GM12878 (cell line): ENCODE measurements at regions not wholly inside any gene's neighbourhood (a gene's known extent, or its start where the extent isn't known, plus 50 kb on each side); places are given as distances from the start of the nearest gene placed in this dataset.

Experiments
- ATAC-seq: fragments of 200-7000 bp; cut with Tn5 transposase; 3 replicates; pipeline ENCODE4 v1.9.1; 2020; ENCODE audit warnings: mild to moderate bottlenecking, moderate library complexity
- BruUV-seq: library from RNA; stranded (reverse); fragments of 400-500 nt; replicated peaks from 2 replicates; lab custom pipeline; 2021; lab: Mats Ljungman, UMichigan
- CTCF ChIA-PET: fragments of 300-600 bp; sonication (Branson Sonifier 250); formaldehyde crosslinking; extraction: SDS; loops from one replicate; lab custom pipeline; 2021; ENCODE audit warnings: inconsistent platforms; lab: Yijun Ruan, JAX
- POLR2A ChIA-PET: fragments of 350-600 bp; formaldehyde crosslinking; extraction: SDS; loops from one replicate; lab custom pipeline; 2021; ENCODE audit warnings: inconsistent platforms; lab: Charles Lee
- RAD21 ChIA-PET: fragments of 300-600 bp; sonication (Branson Sonifier 250); formaldehyde crosslinking; loops from one replicate; lab custom pipeline; 2023; ENCODE audit warnings: antibody characterized with exemption; ENCODE audit not compliant: unreplicated experiment; lab: Charles Lee
- SMC1A ChIA-PET: fragments of 300-600 bp; sonication (Branson Sonifier 250); formaldehyde crosslinking; loops from one replicate; lab custom pipeline; 2023; ENCODE audit not compliant: unreplicated experiment, uncharacterized antibody; lab: Charles Lee
- DNase-seq: peaks from one replicate; pipeline ENCODE4 v3.0.0-alpha.2; 2011; ENCODE audit warnings: low read depth, low spot score
- FAIRE-seq: peaks from 3 replicates; lab custom pipeline; 2011; peaks lifted over from hg19 to GRCh38; lab: Jason Lieb, UNC
- H2AFZ ChIP-seq: 2 replicates; pipeline ENCODE4 v1.6.0; 2011; ENCODE audit warnings: low read depth, low read length, control low read depth; ENCODE audit not compliant: control insufficient read depth
- H3K27ac ChIP-seq: 2 replicates; pipeline ENCODE4 v1.5.1; 2011; ENCODE audit warnings: control low read depth; ENCODE audit not compliant: control insufficient read depth, insufficient read depth
- H3K27me3 ChIP-seq, 2 experiments: replicated peaks in 1 of 2; 2 replicates each; pipeline versions ENCODE4 v1.6.0 to v1.6.1; 2011; ENCODE audit warnings: low read length in 1 of 2; ENCODE audit not compliant: control insufficient read depth in 2 of 2, insufficient read depth in 2 of 2
- H3K36me3 ChIP-seq, 2 experiments: 2 replicates each; pipeline ENCODE4 v1.5.1; 2011; ENCODE audit warnings: low read length in 1 of 2; ENCODE audit not compliant: control insufficient read depth in 2 of 2, insufficient read depth in 2 of 2
- H3K4me1 ChIP-seq: 2 replicates; pipeline ENCODE4 v1.6.1; 2011; ENCODE audit warnings: mild to moderate bottlenecking, low read length, moderate library complexity, mixed read lengths; ENCODE audit not compliant: control insufficient read depth, insufficient read depth
- H3K4me2 ChIP-seq: 2 replicates; pipeline ENCODE4 v1.6.0; 2011; ENCODE audit warnings: control low read depth; ENCODE audit not compliant: control insufficient read depth, insufficient read depth
- H3K4me3 ChIP-seq: fragments of 200-600 bp; sonication (generic); 2 replicates; pipeline ENCODE4 v1.5.1; 2016
- H3K79me2 ChIP-seq: 2 replicates; pipeline ENCODE4 v1.6.0; 2011; ENCODE audit warnings: low read length; ENCODE audit not compliant: control insufficient read depth, insufficient read depth
- H3K9ac ChIP-seq: 2 replicates; pipeline ENCODE4 v1.8.0; 2011; ENCODE audit warnings: low read length, control low read depth, mixed read lengths; ENCODE audit not compliant: control insufficient read depth, insufficient read depth
- H3K9me3 ChIP-seq: replicated peaks from 3 replicates; pipeline ENCODE4 v1.5.1; 2011; ENCODE audit warnings: mild to moderate bottlenecking, low read length; ENCODE audit not compliant: control insufficient read depth, insufficient read depth
- H4K20me1 ChIP-seq: 2 replicates; pipeline ENCODE4 v1.6.0; 2011; ENCODE audit not compliant: control insufficient read depth, insufficient read depth
- BCL11A ChIP-seq: IDR thresholded peaks from 2 replicates; pipeline ENCODE4 v1.6.1; 2011; ENCODE audit warnings: low read depth, low read length
- NBN ChIP-seq: fragments of 450-650 bp; IDR thresholded peaks from 2 replicates; pipeline ENCODE4 v1.6.1; 2016
- NRF1 ChIP-seq: conservative IDR thresholded peaks from 2 replicates; pipeline ENCODE4 v1.6.1; 2011; ENCODE audit warnings: mild to moderate bottlenecking, low read depth, low read length, improper control_type of control experiment
- WRNIP1 ChIP-seq: IDR thresholded peaks from 2 replicates; pipeline ENCODE4 v1.6.1; 2011; ENCODE audit warnings: low read depth, low read length, improper control_type of control experiment, borderline replicate concordance
- WGBS: methylation state at CpG from one replicate; pipeline ENCODE4 v1.1.6; 2016; ENCODE audit warnings: low lambda C conversion rate; ENCODE audit not compliant: insufficient replicate concordance, insufficient coverage; ENCODE audit errors: missing lambda C conversion rate; 5-methylcytosine and 5-hydroxymethylcytosine counted together
- in situ Hi-C: fragments of 300-500 bp; cut with MboI; formaldehyde crosslinking; loops from 9 replicates; pipeline ENCODE4 v1.14.3; 2018; ENCODE audit warnings: mixed read lengths
- intact Hi-C: fragments of 100-400 bp; cut with micrococcal nuclease; formaldehyde crosslinking; loops from one replicate; pipeline ENCODE4 v1.14.2; 2022; ENCODE audit not compliant: unreplicated experiment
- TF ChIP-seq, protein P1 (sequence below): IDR thresholded peaks from 2 replicates; pipeline ENCODE4 v1.6.1; 2012; ENCODE audit warnings: improper control_type of control experiment, low read depth, low read length; ENCODE audit not compliant: insufficient replicate concordance
- TF ChIP-seq, protein P2 (sequence below): IDR thresholded peaks from 2 replicates; pipeline ENCODE4 v1.6.1; 2011; ENCODE audit warnings: borderline replicate concordance, low read depth, mild to moderate bottlenecking, moderate library complexity, mixed read lengths, low read length; ENCODE audit not compliant: insufficient read depth; ENCODE audit errors: extremely low read length

DNA sequence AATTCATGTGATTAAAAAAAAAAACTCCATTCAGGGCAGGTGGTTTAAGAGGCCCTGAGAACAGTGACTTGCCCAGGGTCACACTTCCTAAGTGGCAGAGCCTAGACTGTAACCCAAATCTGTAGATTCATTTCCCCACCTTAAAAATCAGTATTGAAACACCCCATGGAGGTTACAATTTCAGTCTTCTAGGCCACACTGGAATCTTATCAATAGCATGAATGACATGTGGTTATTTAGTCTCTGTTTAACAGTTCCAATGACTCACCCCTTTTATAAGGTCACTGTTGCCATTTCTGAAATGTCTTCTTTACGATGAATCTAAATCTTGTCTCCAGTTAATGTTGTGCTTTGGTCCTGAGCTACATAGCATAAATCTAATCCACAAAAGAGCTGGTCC, 262.3 kb upstream of the GRIP1 start (continued):
- TF ChIP-seq, protein P1, sequence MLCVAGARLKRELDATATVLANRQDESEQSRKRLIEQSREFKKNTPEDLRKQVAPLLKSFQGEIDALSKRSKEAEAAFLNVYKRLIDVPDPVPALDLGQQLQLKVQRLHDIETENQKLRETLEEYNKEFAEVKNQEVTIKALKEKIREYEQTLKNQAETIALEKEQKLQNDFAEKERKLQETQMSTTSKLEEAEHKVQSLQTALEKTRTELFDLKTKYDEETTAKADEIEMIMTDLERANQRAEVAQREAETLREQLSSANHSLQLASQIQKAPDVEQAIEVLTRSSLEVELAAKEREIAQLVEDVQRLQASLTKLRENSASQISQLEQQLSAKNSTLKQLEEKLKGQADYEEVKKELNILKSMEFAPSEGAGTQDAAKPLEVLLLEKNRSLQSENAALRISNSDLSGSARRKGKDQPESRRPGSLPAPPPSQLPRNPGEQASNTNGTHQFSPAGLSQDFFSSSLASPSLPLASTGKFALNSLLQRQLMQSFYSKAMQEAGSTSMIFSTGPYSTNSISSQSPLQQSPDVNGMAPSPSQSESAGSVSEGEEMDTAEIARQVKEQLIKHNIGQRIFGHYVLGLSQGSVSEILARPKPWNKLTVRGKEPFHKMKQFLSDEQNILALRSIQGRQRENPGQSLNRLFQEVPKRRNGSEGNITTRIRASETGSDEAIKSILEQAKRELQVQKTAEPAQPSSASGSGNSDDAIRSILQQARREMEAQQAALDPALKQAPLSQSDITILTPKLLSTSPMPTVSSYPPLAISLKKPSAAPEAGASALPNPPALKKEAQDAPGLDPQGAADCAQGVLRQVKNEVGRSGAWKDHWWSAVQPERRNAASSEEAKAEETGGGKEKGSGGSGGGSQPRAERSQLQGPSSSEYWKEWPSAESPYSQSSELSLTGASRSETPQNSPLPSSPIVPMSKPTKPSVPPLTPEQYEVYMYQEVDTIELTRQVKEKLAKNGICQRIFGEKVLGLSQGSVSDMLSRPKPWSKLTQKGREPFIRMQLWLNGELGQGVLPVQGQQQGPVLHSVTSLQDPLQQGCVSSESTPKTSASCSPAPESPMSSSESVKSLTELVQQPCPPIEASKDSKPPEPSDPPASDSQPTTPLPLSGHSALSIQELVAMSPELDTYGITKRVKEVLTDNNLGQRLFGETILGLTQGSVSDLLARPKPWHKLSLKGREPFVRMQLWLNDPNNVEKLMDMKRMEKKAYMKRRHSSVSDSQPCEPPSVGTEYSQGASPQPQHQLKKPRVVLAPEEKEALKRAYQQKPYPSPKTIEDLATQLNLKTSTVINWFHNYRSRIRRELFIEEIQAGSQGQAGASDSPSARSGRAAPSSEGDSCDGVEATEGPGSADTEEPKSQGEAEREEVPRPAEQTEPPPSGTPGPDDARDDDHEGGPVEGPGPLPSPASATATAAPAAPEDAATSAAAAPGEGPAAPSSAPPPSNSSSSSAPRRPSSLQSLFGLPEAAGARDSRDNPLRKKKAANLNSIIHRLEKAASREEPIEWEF: no peak
- TF ChIP-seq NBN: no peak

DNA sequence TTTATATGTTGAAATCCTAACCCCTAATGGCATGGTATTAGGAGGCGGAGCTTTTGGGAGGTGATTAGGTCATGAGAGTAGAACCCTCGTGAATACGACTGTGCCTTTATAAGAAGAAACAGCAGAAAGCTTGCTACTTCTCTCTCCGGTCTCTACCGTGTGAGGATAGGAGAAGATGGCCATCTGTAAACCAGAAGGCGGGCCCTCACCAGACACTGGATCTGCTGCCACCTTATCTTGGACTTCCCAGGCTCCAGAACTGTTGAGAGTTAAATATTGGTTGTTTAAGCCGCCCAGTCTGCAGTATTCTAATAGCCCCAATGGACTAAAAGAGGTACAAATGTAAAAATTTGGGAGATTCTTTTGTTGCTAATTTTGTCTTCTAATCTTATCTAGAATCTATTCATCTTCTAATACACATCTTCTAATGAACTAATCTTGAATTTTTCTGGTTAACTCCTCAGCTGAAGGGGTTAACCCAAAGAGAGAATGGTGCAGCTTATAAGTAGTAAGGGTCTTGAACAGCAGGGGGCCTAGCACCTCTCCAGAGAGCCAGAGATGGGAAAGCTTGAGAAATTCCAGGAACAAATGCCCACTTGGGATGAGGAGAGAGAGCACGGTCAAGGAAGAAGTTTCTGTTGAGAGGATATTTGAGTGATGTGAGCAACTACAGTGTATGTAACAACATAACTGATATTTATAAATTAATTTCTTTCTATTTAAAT, 264.0 kb upstream of the GRIP1 start:
- no peaks in the 10 kb centered on the region; a peak in 1 of 4 replicates for H3K27me3 ChIP-seq
- RAD21 ChIA-PET: no interaction called here
- CTCF ChIA-PET: no interaction called here
- SMC1A ChIA-PET: no interaction called here
- no peak overlapping the region for H3K27ac ChIP-seq
- in situ Hi-C loops: no loop called here
- H3K36me3 ChIP-seq: no peaks in the 10 kb centered on the region
- POLR2A ChIA-PET: no interaction called here
- no peak for TF ChIP-seq BCL11A
- TF ChIP-seq, protein P2, sequence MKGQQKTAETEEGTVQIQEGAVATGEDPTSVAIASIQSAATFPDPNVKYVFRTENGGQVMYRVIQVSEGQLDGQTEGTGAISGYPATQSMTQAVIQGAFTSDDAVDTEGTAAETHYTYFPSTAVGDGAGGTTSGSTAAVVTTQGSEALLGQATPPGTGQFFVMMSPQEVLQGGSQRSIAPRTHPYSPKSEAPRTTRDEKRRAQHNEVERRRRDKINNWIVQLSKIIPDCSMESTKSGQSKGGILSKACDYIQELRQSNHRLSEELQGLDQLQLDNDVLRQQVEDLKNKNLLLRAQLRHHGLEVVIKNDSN: no peak
- no peak for TF ChIP-seq WRNIP1
- no peak for TF ChIP-seq NRF1
- no peaks in the 10 kb centered on the region for H3K79me2 ChIP-seq
- FAIRE-seq (no peak), DNase-seq (no peak), ATAC-seq (no peak)
- no peaks in the 10 kb centered on the region for H3K4me1 ChIP-seq
- intact Hi-C loops: no loop called here
- H3K4me2 ChIP-seq: no peak overlapping the region
- BruUV-seq: no TSS peak
- H3K9ac ChIP-seq: no peak overlapping the region
- no peak overlapping the region for H2AFZ ChIP-seq
- no peaks in the 10 kb centered on the region for H4K20me1 ChIP-seq
- no peak overlapping the region for H3K4me3 ChIP-seq
- H3K9me3 ChIP-seq: no peaks in the 10 kb centered on the region
- WGBS: 32% methylated on average over 8 of the region's 8 CpGs
